SK-N-MC (cell line): ENCODE measurements at regions not wholly inside any gene's neighbourhood (a gene's known extent, or its start where the extent isn't known, plus 50 kb on each side); places are given as distances from the start of the nearest gene placed in this dataset.
A peak's percentile ranks its signal among the peaks of the same experiment; 100 is the strongest.

Experiments
- DNase-seq: peaks from one replicate; pipeline ENCODE4 v3.0.0-alpha.2; 2011; ENCODE audit warnings: low read depth, low spot score
- H3K27ac ChIP-seq: fragments of 200-600 bp; sonication (generic); 2 replicates; pipeline ENCODE4 v1.5.1; 2016; ENCODE audit warnings: mixed run types
- H3K36me3 ChIP-seq: fragments of 200-600 bp; sonication (generic); 2 replicates; pipeline ENCODE4 v1.6.1; 2017; ENCODE audit warnings: antibody characterized with exemption, low read length, mixed read lengths; ENCODE audit not compliant: insufficient read depth
- H3K4me3 ChIP-seq: fragments of 200-600 bp; sonication (generic); 2 replicates; pipeline ENCODE4 v1.5.1; 2016
- H3K9ac ChIP-seq: fragments of 200-600 bp; sonication (generic); 2 replicates; pipeline ENCODE4 v1.8.0; 2017; ENCODE audit warnings: mixed run types, mixed read lengths; ENCODE audit not compliant: insufficient read length
- H3K9me3 ChIP-seq: fragments of 200-600 bp; sonication (generic); 2 replicates; pipeline ENCODE4 v1.6.1; 2017; ENCODE audit warnings: low read depth, mild to moderate bottlenecking, antibody characterized with exemption, low read length, moderate library complexity, mixed read lengths
- POLR2AphosphoS5 ChIP-seq: IDR thresholded peaks from 2 replicates; pipeline ENCODE4 v1.6.1; 2012; ENCODE audit warnings: mild to moderate bottlenecking, low read depth, low read length, borderline replicate concordance

DNA sequence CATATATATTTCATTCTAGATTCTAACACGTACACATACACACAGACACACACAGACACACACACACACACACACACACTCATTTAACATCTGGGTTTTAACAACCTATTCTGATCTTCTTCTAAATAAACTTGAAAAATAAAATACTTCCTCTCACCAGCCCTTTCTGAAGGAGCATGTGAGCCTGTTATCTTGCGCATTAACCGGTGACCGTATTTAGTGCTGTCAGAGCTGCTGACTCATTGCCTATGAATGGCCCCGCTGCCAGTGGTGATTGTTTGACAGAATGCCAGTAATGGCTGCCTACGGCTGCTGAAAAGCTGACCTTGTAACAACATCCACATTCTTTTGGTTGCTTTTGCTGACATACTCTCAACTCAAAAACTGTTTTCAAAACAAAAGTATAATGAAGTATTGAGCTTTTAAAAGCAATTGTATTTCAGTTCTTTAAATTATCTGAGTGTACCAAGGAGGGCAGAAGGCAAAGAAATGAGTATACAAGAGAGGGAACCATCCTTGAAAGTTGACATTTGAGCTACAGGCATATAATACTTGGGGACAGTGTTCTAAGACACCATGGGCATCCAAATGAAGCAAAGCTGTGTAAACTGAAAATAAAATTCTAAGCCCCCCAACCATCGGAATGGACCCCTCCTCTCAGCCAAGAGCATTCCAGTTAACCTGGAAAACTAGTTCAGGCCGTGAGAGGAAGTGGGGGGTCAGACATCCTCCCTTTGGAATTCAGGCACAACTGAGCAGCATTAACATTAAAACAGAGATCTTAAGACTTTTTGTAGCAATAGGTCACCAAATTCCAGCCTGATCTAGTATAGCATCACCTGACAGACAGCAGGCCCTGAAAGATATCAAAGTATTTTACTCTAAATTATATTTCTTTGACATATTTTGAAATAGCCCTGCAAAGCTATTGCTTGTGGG lies 50.2 kb upstream of the DTNA start:
- peak overlapping the region; percentile 38; the same call in 1 of the 2 replicates for H3K27ac ChIP-seq
- no peaks in the 10 kb centered on the region for H3K36me3 ChIP-seq
- H3K9ac ChIP-seq: peak overlapping the region; percentile 31
- H3K9me3 ChIP-seq: no peaks in the 10 kb centered on the region
- DNase-seq: no peak
- TF ChIP-seq POLR2AphosphoS5: no peak
- peak overlapping the region; percentile 45 for H3K4me3 ChIP-seq
